HPDE6-E6E7 (cell line): ENCODE measurements at regions not wholly inside any gene's neighbourhood (a gene's known extent, or its start where the extent isn't known, plus 50 kb on each side); places are given as distances from the start of the nearest gene placed in this dataset.
"Not testable (repeated sequence)": the region's sequence is repeated elsewhere in the genome, so short reads cannot be mapped to it uniquely, and the experiment has no call there.

Experiments used
- DNase-seq: peaks from one replicate; pipeline ENCODE4 v3.0.0; 2011; ENCODE audit warnings: missing footprints; ENCODE audit errors: extremely low spot score

- no peak for DNase-seq
Observed at GRCh38 chr4:188732131-188732530, 592.9 kb downstream of the TRIML1 start.

GRCh38 chr4:188735082-188735481 is 595.8 kb downstream of the TRIML1 start:
- DNase-seq, result no peak

- DNase-seq, result no peak
Observed at GRCh38 chr4:188737251-188738002, 598.2 kb downstream of the TRIML1 start.

GRCh38 chr4:188738290-188738689 is 599.0 kb downstream of the TRIML1 start:
- DNase-seq, result not testable (repeated sequence)

GRCh38 chr4:188740172-188740571 is 600.9 kb downstream of the TRIML1 start:
- DNase-seq, result not testable (repeated sequence)

GRCh38 chr4:188740791-188741190 is 601.5 kb downstream of the TRIML1 start:
- not testable (repeated sequence) for DNase-seq

GRCh38 chr4:188754372-188755002 is 615.2 kb downstream of the TRIML1 start:
- DNase-seq, result no peak

GRCh38 chr4:188767496-188767895 is 628.3 kb downstream of the TRIML1 start:
- no peak for DNase-seq

GRCh38 chr4:188778905-188779304 is 639.7 kb downstream of the TRIML1 start:
- no peak for DNase-seq

GRCh38 chr4:188779581-188779980 is 640.3 kb downstream of the TRIML1 start:
- no peak for DNase-seq

- no peak for DNase-seq
Observed at GRCh38 chr4:188780028-188780427, 640.8 kb downstream of the TRIML1 start.

- no peak for DNase-seq
Observed at GRCh38 chr4:188780686-188781085, 641.4 kb downstream of the TRIML1 start.

GRCh38 chr4:188781655-188782054 is 642.4 kb downstream of the TRIML1 start:
- peak; percentile 5 for DNase-seq

- no peak for DNase-seq
Observed at GRCh38 chr4:188783175-188783574, 643.9 kb downstream of the TRIML1 start.

GRCh38 chr4:188783606-188784160 is 644.4 kb downstream of the TRIML1 start:
- DNase-seq, result no peak

- DNase-seq, result not testable (repeated sequence)
Observed at GRCh38 chr4:188796600-188796999, 657.4 kb downstream of the TRIML1 start.

GRCh38 chr4:188797011-188797410 is 657.8 kb downstream of the TRIML1 start:
- DNase-seq, result not testable (repeated sequence)

GRCh38 chr4:188804861-188805260 is 665.6 kb downstream of the TRIML1 start:
- no peak for DNase-seq

GRCh38 chr4:188811121-188811520 is 671.9 kb downstream of the TRIML1 start:
- DNase-seq, result no peak

- DNase-seq, result no peak
Observed at GRCh38 chr4:188812644-188813043, 673.4 kb downstream of the TRIML1 start.

- no peak for DNase-seq
Observed at GRCh38 chr4:188818300-188818699, 679.1 kb downstream of the TRIML1 start.

GRCh38 chr4:188819233-188819632 is 680.0 kb downstream of the TRIML1 start:
- DNase-seq, result no peak

GRCh38 chr4:188821500-188821899 is 682.3 kb downstream of the TRIML1 start:
- no peak for DNase-seq
